ENCODE measurements at regions not wholly inside any gene's neighbourhood (a gene's known extent, or its start where the extent isn't known, plus 50 kb on each side); places are given as distances from the start of the nearest gene placed in this dataset.

GRCh38 chr2:120650022-120650644 is 85.5 kb upstream of the GLI2 start:
- TF ChIP-seq CTCF (IDR thresholded peaks at IDR 0.05; ENCODE audit: borderline replicate concordance, extremely low read depth, low read length, poor library complexity, severe bottlenecking) (no peak), EZH2 (IDR thresholded peaks at IDR 0.05; ENCODE audit: borderline replicate concordance, low read depth, low read length, severe bottlenecking) (no peak)
